ELF-1 (cell line): ENCODE measurements at regions not wholly inside any gene's neighbourhood (a gene's known extent, or its start where the extent isn't known, plus 50 kb on each side); places are given as distances from the start of the nearest gene placed in this dataset.
"Not testable (repeated sequence)": the region's sequence is repeated elsewhere in the genome, so short reads cannot be mapped to it uniquely, and the experiment has no call there.

Experiments used
- DNase-seq: peaks from one replicate; pipeline ENCODE4 v3.0.0-alpha.2; 2016; ENCODE audit warnings: low read depth, low spot score

DNA sequence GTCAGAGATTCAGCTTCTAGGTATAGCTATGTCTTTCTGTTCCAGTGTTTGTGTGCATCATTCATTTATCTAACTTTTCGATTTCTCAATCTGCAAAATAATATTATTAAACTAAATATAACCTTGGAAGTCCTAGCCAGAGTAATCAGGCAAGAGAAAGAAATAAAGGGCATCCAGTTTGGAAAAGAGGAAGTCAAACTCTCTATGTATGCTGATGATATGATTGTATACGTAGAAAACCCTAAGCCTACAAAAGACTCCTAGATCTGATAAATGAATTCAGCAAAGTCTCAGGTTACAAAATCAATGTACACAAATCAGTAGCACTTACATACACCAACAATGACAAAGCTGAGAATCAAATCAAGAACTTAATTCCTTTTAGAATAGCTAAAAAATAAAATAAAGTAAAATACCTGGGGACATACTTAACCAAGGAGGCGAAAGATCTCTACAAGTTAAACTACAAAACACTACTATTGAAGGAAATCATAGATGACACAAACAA, 718.2 kb downstream of the NTRK3 start:
- no peak for DNase-seq

DNA sequence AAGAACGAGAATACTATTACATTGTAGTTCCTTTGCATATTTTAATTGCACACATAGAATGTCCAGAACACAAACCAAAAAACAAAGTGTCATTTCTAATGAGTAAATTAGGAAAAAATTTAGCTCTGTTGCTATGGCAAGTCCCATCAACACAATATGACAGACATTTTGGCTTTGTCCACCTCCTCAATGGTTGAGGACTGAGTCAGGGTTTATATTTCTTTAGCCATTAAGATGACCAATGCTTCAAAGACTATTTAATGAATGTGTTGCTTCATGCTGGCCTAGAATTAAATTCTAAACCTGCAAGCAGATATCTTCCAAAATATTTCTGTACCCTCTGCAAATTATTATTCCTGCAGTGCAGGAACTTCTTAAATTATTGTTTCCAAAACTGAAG, 719.2 kb downstream of the NTRK3 start:
- no peak for DNase-seq

DNA sequence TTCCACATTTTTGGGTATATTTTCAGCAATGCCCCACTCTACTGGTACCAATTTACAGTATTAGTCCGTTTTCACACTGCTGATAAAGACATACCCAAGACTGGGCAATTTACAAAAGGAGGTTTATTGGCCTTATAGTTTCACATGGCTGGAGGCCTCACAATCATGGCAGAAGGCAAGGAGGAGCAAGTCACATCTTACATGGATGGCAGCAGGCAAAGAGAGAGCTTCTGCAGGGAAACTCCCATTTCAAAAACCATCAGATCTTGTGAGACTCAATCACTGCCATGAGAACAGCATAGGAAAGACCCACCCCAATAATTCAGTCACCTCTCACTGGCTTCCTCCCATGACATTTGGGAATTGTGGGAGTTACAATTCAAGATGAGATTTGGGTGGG, 722.9 kb downstream of the NTRK3 start:
- DNase-seq = not testable (repeated sequence)

GRCh38 chr15:87528873-87529272, 727.7 kb downstream of the NTRK3 start:
- DNase-seq = no peak

DNA sequence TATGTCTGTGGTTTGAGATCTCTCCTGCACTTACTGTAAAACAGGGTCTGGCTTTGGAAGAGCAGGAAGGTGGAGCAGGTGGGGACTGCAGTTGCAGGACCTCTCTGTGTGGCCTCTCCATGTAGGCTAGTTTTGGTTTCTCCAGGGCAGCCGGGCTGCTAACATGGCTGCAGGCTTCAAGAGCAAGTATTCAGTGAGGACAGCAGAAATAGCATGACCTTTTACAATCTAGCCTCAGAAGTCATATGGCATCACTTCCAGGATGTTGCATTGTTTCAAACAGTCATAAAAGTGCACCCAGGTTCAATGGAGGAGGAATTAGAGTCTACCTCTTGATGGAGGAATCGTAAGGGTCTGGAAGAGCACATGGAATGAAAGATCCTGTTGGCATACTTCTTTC, 728.7 kb downstream of the NTRK3 start:
- DNase-seq = no peak

DNA sequence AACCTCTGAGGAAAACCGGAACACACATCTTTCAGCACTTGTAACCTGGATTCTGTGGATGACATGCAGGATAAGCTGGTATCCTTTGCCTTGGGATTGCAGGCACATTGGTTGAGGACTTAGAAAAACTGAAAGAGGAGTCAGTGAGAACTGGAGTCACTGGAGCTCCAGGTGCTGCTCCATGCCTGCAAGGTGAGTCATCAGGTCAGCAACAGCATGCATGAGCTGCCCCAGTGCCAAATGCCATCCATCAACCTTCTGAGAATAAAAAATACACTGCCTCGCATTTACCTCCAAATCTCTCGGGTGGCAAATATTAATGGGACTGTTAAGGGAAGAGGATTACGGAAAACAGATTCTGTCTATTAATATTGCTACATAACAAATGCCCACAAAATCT, 729.1 kb downstream of the NTRK3 start:
- peak; percentile 2 for DNase-seq

- DNase-seq = no peak
These were observed 733.0 kb downstream of the NTRK3 start for GRCh38 chr15:87523516-87523915.

DNA sequence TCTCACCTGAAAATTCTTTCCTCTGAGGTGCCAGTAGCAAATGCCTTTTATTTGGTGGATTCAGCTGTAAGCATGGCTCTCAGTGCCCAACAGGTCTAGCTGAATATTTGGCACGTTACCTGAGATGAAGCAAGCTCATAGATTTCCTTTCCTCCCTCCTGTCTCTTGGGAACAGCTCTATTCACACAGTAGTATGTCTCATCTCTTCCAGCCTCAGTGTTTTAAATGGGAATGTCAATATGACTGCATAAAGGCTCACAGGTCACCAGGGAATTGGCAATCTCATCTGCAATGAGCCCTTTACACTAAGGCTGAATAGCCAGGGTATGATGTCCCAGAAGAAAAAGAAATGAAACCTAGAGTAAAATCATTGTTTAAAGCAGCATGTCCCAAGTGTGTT, 733.5 kb downstream of the NTRK3 start:
- DNase-seq = no peak

DNA sequence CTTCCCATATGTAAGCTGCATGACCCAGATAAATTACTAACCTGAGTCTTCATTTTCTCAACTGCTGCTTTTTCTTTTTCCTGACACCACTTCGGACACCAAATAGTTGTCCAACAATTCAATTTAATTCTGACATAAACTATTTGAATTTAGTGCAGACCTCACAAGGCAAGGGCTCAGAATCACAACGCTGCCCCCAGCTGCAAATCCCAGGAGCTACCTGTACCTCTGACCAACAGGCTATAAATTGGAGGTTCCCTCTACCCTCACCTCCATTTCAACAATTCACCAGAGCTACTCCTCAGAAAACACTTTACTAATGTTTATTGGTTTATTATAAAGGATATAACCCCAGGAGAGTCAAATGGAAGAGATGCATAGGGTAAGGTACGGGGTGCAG, 737.6 kb downstream of the NTRK3 start:
- no peak for DNase-seq

DNA sequence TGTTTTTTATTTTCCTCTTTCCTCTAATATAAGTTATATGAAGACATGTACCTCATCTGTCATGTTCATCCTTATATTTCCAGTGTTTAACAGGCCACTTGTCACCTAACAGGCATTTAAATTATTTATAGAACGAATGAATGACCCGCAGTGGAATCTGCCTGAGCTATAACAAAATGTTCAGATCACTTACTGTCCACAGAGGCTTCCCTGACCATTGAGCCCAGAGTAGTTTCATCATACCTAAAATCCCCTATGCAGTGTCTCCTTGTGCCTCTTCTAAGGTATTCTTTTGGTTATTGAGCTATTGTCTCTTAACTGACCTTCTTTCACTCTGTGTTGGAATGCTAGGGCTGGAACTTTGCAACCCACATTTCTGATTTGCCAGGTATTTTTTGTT, 748.5 kb downstream of the NTRK3 start:
- DNase-seq = no peak

DNA sequence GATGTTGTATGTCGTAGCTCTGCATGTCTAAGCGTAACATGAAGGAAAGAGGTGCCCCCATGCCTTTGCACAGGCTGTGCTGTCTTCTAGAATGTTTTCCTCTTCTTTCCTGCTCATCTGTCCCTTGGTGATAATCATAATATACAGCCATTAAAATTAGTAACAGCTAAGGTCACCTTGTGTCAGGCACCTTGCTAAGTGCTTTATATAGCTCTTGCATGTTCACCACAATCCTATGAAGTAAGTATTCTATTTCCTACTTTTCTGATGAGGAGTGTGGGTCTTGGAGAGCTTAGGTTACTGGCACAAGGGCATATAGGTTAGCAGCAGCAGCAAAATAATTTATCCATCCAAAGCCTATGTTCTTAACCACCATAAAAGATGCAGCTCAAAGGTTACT, 754.4 kb downstream of the NTRK3 start:
- no peak for DNase-seq

DNA sequence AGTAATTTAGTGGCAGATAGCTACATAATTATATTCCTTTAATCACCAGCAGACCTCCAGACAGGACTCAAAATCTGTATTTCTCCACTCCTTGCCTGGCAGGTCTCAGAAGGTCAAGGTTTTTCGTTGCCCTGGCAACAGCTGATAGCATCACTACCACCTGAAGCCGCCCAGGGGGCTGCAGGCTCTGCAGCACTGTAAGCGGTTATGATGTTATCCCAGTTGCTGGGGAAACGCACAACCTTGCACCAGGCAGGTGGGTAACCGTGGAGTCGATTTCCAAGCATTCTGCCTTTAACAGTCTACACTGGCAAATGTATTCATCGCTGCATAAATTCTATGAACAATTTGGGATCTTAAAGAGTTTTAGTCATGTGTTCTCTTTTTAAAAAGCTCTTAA, 756.3 kb downstream of the NTRK3 start:
- no peak for DNase-seq

DNA sequence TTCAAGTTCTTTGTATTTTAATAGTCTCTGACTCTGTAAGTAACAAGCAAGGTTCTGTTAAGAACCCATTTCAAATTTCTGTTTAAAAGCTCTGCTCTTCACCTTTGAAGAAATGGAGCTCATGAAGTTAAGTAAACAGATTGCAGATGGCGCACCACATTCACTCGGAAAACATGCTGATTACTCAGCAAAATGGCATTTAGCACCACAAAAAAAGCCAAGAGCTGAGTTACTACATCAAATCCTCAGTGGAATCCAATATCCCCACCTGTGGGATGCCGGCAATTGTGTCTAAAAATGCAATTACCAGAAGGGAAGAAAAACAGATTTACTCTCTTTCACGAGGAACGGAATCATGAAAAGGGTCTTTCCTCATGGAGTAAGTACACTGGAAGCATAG, 758.0 kb downstream of the NTRK3 start:
- DNase-seq = no peak

DNA sequence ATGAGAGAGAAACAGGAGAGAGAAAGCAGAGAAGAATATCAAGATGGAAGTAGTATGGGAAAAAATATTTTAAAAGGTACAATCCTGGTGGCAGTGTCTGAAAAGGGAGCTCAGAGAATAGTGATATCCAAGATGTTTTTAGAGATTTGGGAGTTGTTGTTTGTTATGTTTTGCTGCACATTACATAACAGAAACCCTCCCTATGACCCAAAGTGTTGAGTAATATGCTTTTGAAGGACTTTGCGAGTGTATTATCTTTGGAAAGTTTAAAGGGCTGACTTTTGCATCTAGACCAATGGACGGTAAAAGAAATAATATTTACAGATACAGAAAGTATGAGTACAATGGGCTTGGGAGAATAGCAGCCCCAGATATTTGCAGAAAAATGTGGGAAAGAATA, 759.7 kb downstream of the NTRK3 start:
- DNase-seq = no peak

- DNase-seq = no peak
These were observed 760.4 kb downstream of the NTRK3 start for GRCh38 chr15:87496109-87496508.

- DNase-seq = no peak
These were observed 762.7 kb downstream of the NTRK3 start for GRCh38 chr15:87493803-87494202.

DNA sequence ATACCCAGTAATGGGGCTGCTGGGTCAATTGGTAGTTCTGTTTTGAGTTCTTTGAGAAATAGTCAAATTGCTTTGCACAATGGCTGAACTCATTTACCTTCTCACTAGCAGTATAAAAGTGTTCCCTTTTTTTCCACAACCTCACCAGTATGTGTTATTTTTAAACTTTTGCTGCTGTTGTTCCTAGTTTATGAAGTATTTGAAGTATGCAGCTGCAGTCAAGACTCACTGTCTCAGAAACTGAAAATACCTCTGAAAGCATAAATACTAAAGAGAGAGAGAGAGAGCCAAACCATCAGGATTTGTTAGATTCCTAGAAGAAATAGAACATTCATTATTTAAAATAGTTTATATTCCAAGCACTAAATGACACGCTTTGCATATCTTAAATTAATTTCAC, 764.2 kb downstream of the NTRK3 start:
- no peak for DNase-seq

DNA sequence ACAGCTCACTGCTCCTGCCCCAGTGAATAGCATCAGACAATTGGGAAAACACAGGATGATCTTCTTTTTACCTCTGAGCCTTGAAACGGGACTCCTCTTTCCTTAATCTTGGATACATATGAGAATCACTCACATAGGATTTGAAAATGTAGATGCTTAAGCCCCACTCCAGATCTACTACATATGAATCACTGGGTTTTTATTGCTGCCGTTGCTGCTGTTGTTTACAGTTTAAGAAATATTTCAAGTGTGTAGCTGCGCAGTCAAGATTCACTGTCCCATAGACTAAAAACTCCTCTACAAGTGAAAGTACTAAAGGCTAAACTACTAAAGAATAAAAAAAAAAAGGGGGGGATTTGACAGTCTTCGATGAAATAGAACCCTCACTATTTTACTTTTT, 765.9 kb downstream of the NTRK3 start:
- no peak for DNase-seq

- DNase-seq = no peak
These were observed 766.5 kb downstream of the NTRK3 start for GRCh38 chr15:87489902-87490665.

- DNase-seq = no peak
These were observed 767.1 kb downstream of the NTRK3 start for GRCh38 chr15:87489456-87489855.

DNA sequence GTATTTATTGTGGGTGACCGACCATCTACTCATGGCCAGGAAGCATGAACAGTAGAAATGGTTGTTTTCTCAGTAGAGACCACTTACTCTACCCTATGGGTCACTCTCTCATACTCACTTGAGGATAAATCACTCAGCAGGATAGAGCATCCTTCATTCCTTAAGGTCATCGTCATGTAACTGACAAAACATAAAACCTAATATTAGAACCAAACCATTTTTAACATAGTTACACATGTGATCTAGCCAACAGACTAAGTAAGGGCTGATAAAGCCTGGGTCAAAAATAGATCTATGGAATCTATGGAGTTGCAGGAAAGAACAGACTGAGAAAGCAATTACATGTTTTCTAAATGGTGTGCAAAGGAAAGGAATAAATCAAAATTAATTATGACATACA, 769.1 kb downstream of the NTRK3 start:
- DNase-seq = no peak

DNA sequence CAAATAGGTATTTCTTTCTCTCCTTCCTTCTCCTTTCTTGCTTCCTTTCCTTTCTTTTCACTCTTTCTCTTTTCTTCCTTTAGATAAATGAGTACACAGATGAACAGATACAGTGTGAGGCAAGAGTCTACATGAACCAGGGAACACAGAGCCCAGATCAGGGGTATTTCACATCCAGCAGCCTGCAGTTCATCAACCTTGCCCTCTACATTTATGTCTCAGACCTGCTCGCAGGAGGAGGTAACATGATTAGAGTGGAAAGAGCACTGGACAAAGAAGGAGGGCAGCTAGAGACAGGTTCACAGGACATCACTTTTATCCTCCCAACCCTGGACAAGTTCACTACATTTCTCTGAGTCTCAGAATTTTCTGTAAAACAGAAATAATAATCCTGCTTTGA, 773.1 kb downstream of the NTRK3 start:
- no peak for DNase-seq

DNA sequence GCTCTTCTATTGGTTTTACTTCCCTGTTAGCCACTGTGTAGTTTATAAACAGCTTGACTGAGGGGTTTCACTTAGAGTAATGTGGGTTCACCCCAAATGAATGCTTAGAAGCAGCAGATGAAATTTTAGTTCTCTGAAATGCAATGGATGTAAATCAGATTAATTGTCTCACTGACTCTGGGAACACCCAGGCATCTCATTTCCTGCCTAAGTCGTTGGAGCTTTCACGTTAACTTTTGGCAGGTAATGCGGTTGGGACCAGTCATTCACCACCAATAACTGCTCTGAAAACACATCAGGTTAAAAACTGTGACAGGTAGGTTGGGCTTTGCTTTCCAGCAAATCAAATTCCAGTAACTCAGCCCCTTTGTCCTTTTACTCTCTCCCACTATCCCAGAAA, 775.4 kb downstream of the NTRK3 start:
- no peak for DNase-seq

DNA sequence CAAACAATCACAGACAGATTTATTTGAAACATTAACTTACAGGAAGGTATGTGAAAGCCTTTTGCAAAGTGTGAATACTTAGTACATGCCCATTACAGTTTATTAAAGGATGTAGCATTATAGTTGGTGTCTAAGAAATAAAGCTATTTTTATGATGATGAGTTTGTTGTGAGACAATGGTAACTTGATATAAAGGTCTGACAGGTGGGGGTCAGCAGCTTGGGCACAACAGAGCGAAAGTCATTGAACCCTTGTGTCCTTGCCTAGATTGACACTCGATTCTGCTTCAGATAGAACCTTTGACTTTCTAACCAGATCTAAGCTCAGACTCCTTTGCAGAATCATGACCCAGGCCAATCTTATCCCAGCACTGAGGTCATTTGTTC, 777.9 kb downstream of the NTRK3 start:
- DNase-seq = no peak
